SU-DHL-6 (cell line): ENCODE measurements at regions not wholly inside any gene's neighbourhood (a gene's known extent, or its start where the extent isn't known, plus 50 kb on each side); places are given as distances from the start of the nearest gene placed in this dataset.

Source experiments
- CTCF ChIP-seq: fragments of 200-600 bp; sonication (generic); IDR thresholded peaks from one replicate; pipeline ENCODE4 v1.5.1; 2017; ENCODE audit warnings: antibody characterized with exemption, mild to moderate bottlenecking, low read length, moderate library complexity; ENCODE audit not compliant: insufficient read depth, poor library complexity, severe bottlenecking
- EZH2phosphoT487 ChIP-seq: fragments of 200-600 bp; sonication (generic), shearing (Covaris generic); conservative IDR thresholded peaks from 2 replicates; pipeline ENCODE4 v1.6.1; 2018; ENCODE audit warnings: mild to moderate bottlenecking, antibody characterized with exemption, low read length, moderate library complexity, mixed read lengths

GRCh38 chr17:37838276-37838675 is 85.9 kb upstream of the TBC1D3K start:
- TF ChIP-seq CTCF = no peak
- no peak for TF ChIP-seq EZH2phosphoT487
